H1 (cell line): ENCODE measurements at regions not wholly inside any gene's neighbourhood (a gene's known extent, or its start where the extent isn't known, plus 50 kb on each side); places are given as distances from the start of the nearest gene placed in this dataset.

ENCODE experiments used
- CTCF ChIA-PET: fragments of 300-600 bp; sonication (Branson Sonifier 250); formaldehyde crosslinking; loops from one replicate; lab custom pipeline; 2021; ENCODE audit not compliant: partially characterized antibody; lab: Charles Lee
- POLR2A ChIA-PET: fragments of 300-600 bp; sonication (Branson Sonifier 250); formaldehyde crosslinking; loops from one replicate; lab custom pipeline; 2021; ENCODE audit warnings: inconsistent platforms; ENCODE audit not compliant: partially characterized antibody; lab: Charles Lee
- DNase-seq, 2 experiments: peaks; one replicate each; pipeline versions ENCODE4 v3.0.0 to v3.0.0-alpha.2; 2010 to 2022; ENCODE audit warnings: low spot score in 2 of 2, low read depth in 1 of 2, mixed read lengths in 1 of 2
- FAIRE-seq: peaks from 2 replicates; lab custom pipeline; 2011; peaks lifted over from hg19 to GRCh38; lab: Jason Lieb, UNC
- H2AFZ ChIP-seq: 2 replicates; pipeline ENCODE4 v1.8.1; 2012; ENCODE audit warnings: low read length, inconsistent platforms
- H2AK5ac ChIP-seq: 2 replicates; pipeline ENCODE4 v1.6.1; 2013; ENCODE audit warnings: low read depth, low read length
- H2BK120ac ChIP-seq: replicated peaks from 2 replicates; pipeline ENCODE3; 2013; ENCODE audit warnings: low read depth, low read length, inconsistent platforms
- H2BK12ac ChIP-seq: 2 replicates; pipeline ENCODE4 v1.6.1; 2013; ENCODE audit warnings: low read depth, low read length
- H2BK15ac ChIP-seq: 2 replicates; pipeline ENCODE4 v1.6.1; 2013; ENCODE audit warnings: low read length
- H2BK20ac ChIP-seq: 2 replicates; pipeline ENCODE4 v1.6.1; 2013; ENCODE audit warnings: low read length
- H2BK5ac ChIP-seq: 2 replicates; pipeline ENCODE4 v1.6.1; 2013; ENCODE audit warnings: low read depth, low read length
- H3K14ac ChIP-seq: 2 replicates; pipeline ENCODE4 v1.6.1; 2013; ENCODE audit warnings: inconsistent platforms; ENCODE audit not compliant: insufficient read length
- H3K18ac ChIP-seq: 2 replicates; pipeline ENCODE4 v1.6.1; 2013; ENCODE audit warnings: low read length; ENCODE audit errors: extremely low read depth
- H3K23ac ChIP-seq: 2 replicates; pipeline ENCODE4 v1.6.1; 2013; ENCODE audit warnings: inconsistent platforms; ENCODE audit not compliant: insufficient read length
- H3K23me2 ChIP-seq: 2 replicates; pipeline ENCODE4 v1.6.1; 2013; ENCODE audit warnings: low read depth, low read length
- H3K27ac ChIP-seq: 2 replicates; pipeline ENCODE4 v1.6.1; 2011; ENCODE audit warnings: low read depth, low read length, inconsistent platforms
- H3K27me3 ChIP-seq, 4 experiments: replicated peaks in 1 of 4; 1 replicate in 1 of 4; 2 replicates in 3 of 4; pipeline versions ENCODE4 v1.6.1 to v1.8.1; 2011 to 2013; ENCODE audit warnings: low read length in 3 of 4, mild to moderate bottlenecking in 3 of 4, inconsistent platforms in 2 of 4, mixed read lengths in 2 of 4, moderate library complexity in 1 of 4; ENCODE audit not compliant: control insufficient read depth in 3 of 4, insufficient read depth in 3 of 4; ENCODE audit errors: extremely low read depth in 1 of 4
- H3K36me3 ChIP-seq, 4 experiments: 2 replicates each; pipeline versions ENCODE4 v1.6.1 to v1.8.1; 2011 to 2013; ENCODE audit warnings: mild to moderate bottlenecking in 4 of 4, low read length in 3 of 4, moderate library complexity in 2 of 4, control low read depth in 1 of 4, inconsistent platforms in 1 of 4; ENCODE audit not compliant: insufficient read depth in 4 of 4, control insufficient read depth in 2 of 4
- H3K4ac ChIP-seq: replicated peaks from 2 replicates; pipeline ENCODE3; 2013; ENCODE audit warnings: low read length, low read depth, mixed read lengths, inconsistent platforms; ENCODE audit not compliant: insufficient read length
- H3K4me1 ChIP-seq, 4 experiments: replicated peaks in 1 of 4; 1 replicate in 1 of 4; 2 replicates in 3 of 4; pipeline versions ENCODE4 v1.6.1 to v1.8.1; 2011 to 2013; ENCODE audit warnings: low read length in 3 of 4, inconsistent platforms in 2 of 4, mixed read lengths in 1 of 4; ENCODE audit not compliant: insufficient read depth in 4 of 4, control insufficient read depth in 3 of 4
- H3K4me2 ChIP-seq, 2 experiments: 2 replicates each; pipeline versions ENCODE4 v1.6.1 to v1.8.1; 2011 to 2013; ENCODE audit warnings: low read depth in 2 of 2, low read length in 2 of 2, control low read depth in 1 of 2, inconsistent platforms in 1 of 2, mild to moderate bottlenecking in 1 of 2; ENCODE audit not compliant: insufficient read depth in 1 of 2
- H3K4me3 ChIP-seq, 4 experiments: fragments of 200-600, 300-600 bp in 1 of 4; sonication (generic), shearing (Covaris generic), sonication (Bioruptor Twin) in 1 of 4; 2 replicates each; pipeline versions ENCODE4 v1.5.1 to v1.8.1; 2011 to 2016; ENCODE audit warnings: low read length in 4 of 4, low read depth in 3 of 4, control low read depth in 2 of 4, inconsistent platforms in 2 of 4, mild to moderate bottlenecking in 2 of 4, mixed read lengths in 1 of 4, moderate library complexity in 1 of 4; ENCODE audit not compliant: insufficient read depth in 2 of 4; ENCODE audit errors: extremely low read depth in 1 of 4
- H3K56ac ChIP-seq: replicated peaks from 2 replicates; pipeline ENCODE3; 2013; ENCODE audit warnings: low read depth, mild to moderate bottlenecking, mixed read lengths, low read length, inconsistent platforms; ENCODE audit not compliant: insufficient read length
- H3K79me1 ChIP-seq: 2 replicates; pipeline ENCODE4 v1.6.1; 2013; ENCODE audit warnings: low read depth, low read length, control low read depth
- H3K79me2 ChIP-seq, 2 experiments: 2 replicates each; pipeline versions ENCODE4 v1.6.1 to v1.8.1; 2012 to 2013; ENCODE audit warnings: low read length in 2 of 2, mild to moderate bottlenecking in 2 of 2, inconsistent platforms in 1 of 2; ENCODE audit not compliant: insufficient read depth in 2 of 2, control insufficient read depth in 1 of 2
- H3K9ac ChIP-seq, 4 experiments: replicated peaks in 1 of 4; 1 replicate in 1 of 4; 2 replicates in 3 of 4; pipeline versions ENCODE4 v1.6.1 to v1.8.1; 2011 to 2013; ENCODE audit warnings: low read depth in 3 of 4, low read length in 3 of 4, control low read depth in 2 of 4, mild to moderate bottlenecking in 2 of 4, moderate library complexity in 2 of 4, inconsistent platforms in 1 of 4; ENCODE audit errors: extremely low read depth in 1 of 4
- H3K9me3 ChIP-seq, 2 experiments: 2 replicates each; pipeline versions ENCODE4 v1.6.1 to v1.8.1; 2012 to 2013; ENCODE audit warnings: mild to moderate bottlenecking in 2 of 2, moderate library complexity in 2 of 2, control low read depth in 1 of 2, inconsistent platforms in 1 of 2, low read depth in 1 of 2, low read length in 1 of 2, mixed read lengths in 1 of 2; ENCODE audit not compliant: insufficient read depth in 2 of 2
- H4K20me1 ChIP-seq, 2 experiments: replicated peaks in 1 of 2; 2 replicates each; pipeline versions ENCODE3 to v1.8.1; 2011 to 2013; ENCODE audit warnings: inconsistent platforms in 2 of 2, low read length in 2 of 2, mild to moderate bottlenecking in 1 of 2; ENCODE audit not compliant: insufficient read depth in 2 of 2, control insufficient read depth in 1 of 2
- H4K5ac ChIP-seq: 2 replicates; pipeline ENCODE4 v1.6.1; 2013; ENCODE audit warnings: low read length, low read depth, mixed read lengths, inconsistent platforms; ENCODE audit not compliant: insufficient read length
- H4K8ac ChIP-seq: 2 replicates; pipeline ENCODE4 v1.8.0; 2013; ENCODE audit warnings: mild to moderate bottlenecking, moderate library complexity, low read length, inconsistent platforms; ENCODE audit not compliant: insufficient read depth; ENCODE audit errors: extremely low read depth
- H4K91ac ChIP-seq: replicated peaks from 2 replicates; pipeline ENCODE3; 2013; ENCODE audit warnings: low read length, mixed read lengths, inconsistent platforms; ENCODE audit not compliant: insufficient read length
- CBX5 ChIP-seq: fragments of 300-800, 300-1000 bp; sonication (generic); IDR thresholded peaks from 2 replicates; pipeline ENCODE4 v1.7.1; 2016; ENCODE audit warnings: antibody characterized with exemption, low read length, low read depth
- POLR2AphosphoS5 ChIP-seq: IDR thresholded peaks from 2 replicates; pipeline ENCODE4 v1.6.1; 2011; ENCODE audit warnings: low read depth, low read length
- WGBS, 2 experiments: shearing (Covaris generic) in 1 of 2; methylation state at CpG; one replicate each; pipeline versions ENCODE4 v1.1.6 to v1.1.7; 2013 to 2015; ENCODE audit warnings: low lambda C conversion rate in 2 of 2, mixed read lengths in 2 of 2, inconsistent platforms in 1 of 2, low coverage in 1 of 2, missing lambda C conversion rate in 1 of 2; ENCODE audit not compliant: insufficient replicate concordance in 2 of 2, insufficient coverage in 1 of 2, insufficient read length in 1 of 2; ENCODE audit errors: extremely low coverage in 1 of 2, missing lambda C conversion rate in 1 of 2; 5-methylcytosine and 5-hydroxymethylcytosine counted together

- H3K56ac ChIP-seq = no peak overlapping the region
- H3K18ac ChIP-seq = no peak overlapping the region
- TF ChIP-seq POLR2AphosphoS5 = no peak
- no peak for TF ChIP-seq CBX5
- no peak overlapping the region for H2BK5ac ChIP-seq
- no peak overlapping the region for H2BK120ac ChIP-seq
- H4K20me1 ChIP-seq = no peaks in the 10 kb centered on the region
- H2BK20ac ChIP-seq = no peak overlapping the region
- CTCF ChIA-PET = interaction anchor here (0.6 to 1.9 kb wide), 5 partner anchors 9 to 131 kb away, joined by 3 to 4 read pairs (median 4); no protein-coding TSS in a partner anchor
- no peaks in the 10 kb centered on the region for H3K79me1 ChIP-seq
- no peaks in the 10 kb centered on the region for H3K36me3 ChIP-seq
- H3K4me1 ChIP-seq = peaks cover 0 to 3% (median 0%) of the 10 kb centered on the region in 4 experiments; a peak in 1 of 7 replicates
- POLR2A ChIA-PET = no interaction called here
- no peak overlapping the region for H3K27ac ChIP-seq
- no peaks in the 10 kb centered on the region for H3K23me2 ChIP-seq
- FAIRE-seq (no peak), DNase-seq (no peak)
- peak overlapping the region; percentile 72; the same call in 1 of the 2 replicates for H2BK15ac ChIP-seq
- no peak overlapping the region for H4K91ac ChIP-seq
- H4K8ac ChIP-seq = no peak overlapping the region; the same call in 1 of the 2 replicates
- no peak overlapping the region for H3K4ac ChIP-seq
- no peak overlapping the region for H3K4me3 ChIP-seq
- H3K79me2 ChIP-seq = no peaks in the 10 kb centered on the region
- H3K4me2 ChIP-seq = no peak overlapping the region
- no peak overlapping the region for H2AK5ac ChIP-seq
- no peak overlapping the region for H2BK12ac ChIP-seq
- no peak overlapping the region for H3K23ac ChIP-seq
- no peak overlapping the region for H2AFZ ChIP-seq
- no peaks in the 10 kb centered on the region for H3K27me3 ChIP-seq
- no peak overlapping the region for H3K14ac ChIP-seq
- no peak overlapping the region for H3K9ac ChIP-seq
- H3K9me3 ChIP-seq = no peaks in the 10 kb centered on the region
- WGBS, 2 experiments = 86% methylated on average over 6 of the region's 6 CpGs; no CpG with 5 or more reads in 1 of the 2 experiments
- no peak overlapping the region for H4K5ac ChIP-seq
Observed at GRCh38 chr17:79262624-79263023, 188.0 kb downstream of the ENGASE start.
